Stomach (tissue), 4 donors: ENCODE measurements at regions not wholly inside any gene's neighbourhood (a gene's known extent, or its start where the extent isn't known, plus 50 kb on each side); places are given as distances from the start of the nearest gene placed in this dataset.

ENCODE experiments used
- POLR2A ChIP-seq, 4 donors: fragments of 450-650 bp; IDR thresholded peaks; one replicate each; pipeline ENCODE4 v1.6.1; 2016; ENCODE audit warnings: antibody characterized with exemption in 4 of 4, control low read depth in 2 of 4, mild to moderate bottlenecking in 1 of 4, moderate library complexity in 1 of 4
- TF ChIP-seq, protein P1 (sequence below), 7 experiments: fragments of 450-650 bp in 4 of 7; fragments of 200-600 bp in 3 of 7; sonication (generic) in 3 of 7; IDR thresholded peaks; one replicate each; pipeline ENCODE4 v1.5.1; 2016 to 2019; ENCODE audit warnings: antibody characterized with exemption in 7 of 7, control low read depth in 2 of 7, mild to moderate bottlenecking in 1 of 7

DNA sequence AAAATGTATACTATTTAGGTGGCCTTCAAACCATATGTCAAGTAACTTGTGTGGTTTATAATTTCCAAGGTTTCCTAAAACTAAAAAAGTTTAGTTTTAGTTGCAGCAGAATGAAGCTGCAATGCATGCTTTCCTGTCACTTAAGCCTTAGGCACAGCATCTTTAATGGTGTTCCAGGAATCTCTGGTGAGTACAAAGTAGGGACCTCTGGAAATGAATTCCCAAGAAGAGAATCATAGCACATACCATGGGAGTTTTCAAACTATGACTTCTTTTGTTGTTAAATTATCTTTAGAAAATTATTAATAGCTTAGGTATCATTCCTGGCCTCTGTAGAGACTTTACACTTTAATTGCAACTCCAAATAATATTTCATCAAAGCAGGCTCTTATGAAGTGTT, 1005.9 kb upstream of the PABPC4L start:
- no peak for TF ChIP-seq POLR2A (IDR thresholded peaks at IDR 0.05)
- TF ChIP-seq, protein P1, sequence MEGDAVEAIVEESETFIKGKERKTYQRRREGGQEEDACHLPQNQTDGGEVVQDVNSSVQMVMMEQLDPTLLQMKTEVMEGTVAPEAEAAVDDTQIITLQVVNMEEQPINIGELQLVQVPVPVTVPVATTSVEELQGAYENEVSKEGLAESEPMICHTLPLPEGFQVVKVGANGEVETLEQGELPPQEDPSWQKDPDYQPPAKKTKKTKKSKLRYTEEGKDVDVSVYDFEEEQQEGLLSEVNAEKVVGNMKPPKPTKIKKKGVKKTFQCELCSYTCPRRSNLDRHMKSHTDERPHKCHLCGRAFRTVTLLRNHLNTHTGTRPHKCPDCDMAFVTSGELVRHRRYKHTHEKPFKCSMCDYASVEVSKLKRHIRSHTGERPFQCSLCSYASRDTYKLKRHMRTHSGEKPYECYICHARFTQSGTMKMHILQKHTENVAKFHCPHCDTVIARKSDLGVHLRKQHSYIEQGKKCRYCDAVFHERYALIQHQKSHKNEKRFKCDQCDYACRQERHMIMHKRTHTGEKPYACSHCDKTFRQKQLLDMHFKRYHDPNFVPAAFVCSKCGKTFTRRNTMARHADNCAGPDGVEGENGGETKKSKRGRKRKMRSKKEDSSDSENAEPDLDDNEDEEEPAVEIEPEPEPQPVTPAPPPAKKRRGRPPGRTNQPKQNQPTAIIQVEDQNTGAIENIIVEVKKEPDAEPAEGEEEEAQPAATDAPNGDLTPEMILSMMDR (IDR thresholded peaks at IDR 0.05): no peak
